ENCODE measurements at regions not wholly inside any gene's neighbourhood (a gene's known extent, or its start where the extent isn't known, plus 50 kb on each side); places are given as distances from the start of the nearest gene placed in this dataset.

- TF ChIP-seq CTCF (IDR thresholded peaks at IDR 0.05) (no peak), POLR2AphosphoS5 (IDR thresholded peaks at IDR 0.05; ENCODE audit: insufficient read depth in 1 of 2, low read depth in 1 of 2) (no peak), POLR2A (IDR thresholded peaks at IDR 0.05) (no peak)
Measured at GRCh38 chr5:174323878-174324281, 278.4 kb downstream of the NSG2 start.
